Stomach (tissue), 8 donors: ENCODE measurements at regions not wholly inside any gene's neighbourhood (a gene's known extent, or its start where the extent isn't known, plus 50 kb on each side); places are given as distances from the start of the nearest gene placed in this dataset.

Experiments
- DNase-seq, 2 donors: peaks; one replicate each; pipeline versions ENCODE4 v3.0.0 to v3.0.0-alpha.2; 2013 to 2019
- H3K27ac ChIP-seq, 5 donors: fragments of 200-600 bp in 4 of 5; sonication (generic) in 4 of 5; one replicate each; pipeline ENCODE4 v1.5.1; 2013 to 2019; ENCODE audit warnings: mild to moderate bottlenecking in 1 of 5, moderate library complexity in 1 of 5
- H3K27me3 ChIP-seq, 3 donors: fragments of 200-600 bp; sonication (generic); one replicate each; pipeline ENCODE4 v1.5.1; 2017 to 2019; ENCODE audit warnings: mixed run types in 1 of 3
- H3K36me3 ChIP-seq, 4 donors: fragments of 200-600 bp; sonication (generic); 1 replicate in 3 of 4; 2 replicates in 1 of 4; pipeline ENCODE4 v1.5.1; 2016 to 2019
- H3K4me1 ChIP-seq, 4 donors: fragments of 200-600 bp; sonication (generic); one replicate each; pipeline ENCODE4 v1.5.1; 2016 to 2019
- H3K4me3 ChIP-seq, 4 donors: fragments of 200-600 bp; sonication (generic) in 3 of 4; one replicate each; pipeline ENCODE4 v1.5.1; 2016 to 2019; ENCODE audit warnings: mild to moderate bottlenecking in 1 of 4
- H3K9me3 ChIP-seq, 4 donors: fragments of 200-600 bp; sonication (generic); one replicate each; pipeline ENCODE4 v1.5.1; 2016 to 2019
- EP300 ChIP-seq: sonication (generic); formaldehyde crosslinking; IDR thresholded peaks from one replicate; pipeline ENCODE4 v1.6.1; 2017; ENCODE audit warnings: antibody characterized with exemption
- POLR2A ChIP-seq, 4 donors: fragments of 450-650 bp; IDR thresholded peaks; one replicate each; pipeline ENCODE4 v1.6.1; 2016; ENCODE audit warnings: antibody characterized with exemption in 4 of 4, control low read depth in 2 of 4, mild to moderate bottlenecking in 1 of 4, moderate library complexity in 1 of 4
- POLR2AphosphoS5 ChIP-seq, 3 donors: sonication (generic); formaldehyde crosslinking; IDR thresholded peaks; one replicate each; pipeline ENCODE4 v1.6.1; 2016; ENCODE audit warnings: antibody characterized with exemption in 3 of 3
- WGBS, 5 donors: extraction: QIAGEN DNeasy Blood & Tissue Kit in 3 of 5; methylation state at CpG; one replicate each; pipeline versions ENCODE4 v1.1.5 to v1.1.7; 2013 to 2018; 5-methylcytosine and 5-hydroxymethylcytosine counted together
- intact Hi-C: fragments of 100-400 bp; cut with DNase I; formaldehyde crosslinking; loops from one replicate; pipeline ENCODE4 v1.15.1; 2023; ENCODE audit warnings: low total_unique reads
- TF ChIP-seq, protein P1 (sequence below), 7 experiments: fragments of 450-650 bp in 4 of 7; fragments of 200-600 bp in 3 of 7; sonication (generic) in 3 of 7; IDR thresholded peaks; one replicate each; pipeline ENCODE4 v1.5.1; 2016 to 2019; ENCODE audit warnings: antibody characterized with exemption in 7 of 7, control low read depth in 2 of 7, mild to moderate bottlenecking in 1 of 7
- donor health status: healthy with polysubstance abuse.
- donor health status: Bipolar disorder and iron deficiency.
- donor health status: healthy.

DNA sequence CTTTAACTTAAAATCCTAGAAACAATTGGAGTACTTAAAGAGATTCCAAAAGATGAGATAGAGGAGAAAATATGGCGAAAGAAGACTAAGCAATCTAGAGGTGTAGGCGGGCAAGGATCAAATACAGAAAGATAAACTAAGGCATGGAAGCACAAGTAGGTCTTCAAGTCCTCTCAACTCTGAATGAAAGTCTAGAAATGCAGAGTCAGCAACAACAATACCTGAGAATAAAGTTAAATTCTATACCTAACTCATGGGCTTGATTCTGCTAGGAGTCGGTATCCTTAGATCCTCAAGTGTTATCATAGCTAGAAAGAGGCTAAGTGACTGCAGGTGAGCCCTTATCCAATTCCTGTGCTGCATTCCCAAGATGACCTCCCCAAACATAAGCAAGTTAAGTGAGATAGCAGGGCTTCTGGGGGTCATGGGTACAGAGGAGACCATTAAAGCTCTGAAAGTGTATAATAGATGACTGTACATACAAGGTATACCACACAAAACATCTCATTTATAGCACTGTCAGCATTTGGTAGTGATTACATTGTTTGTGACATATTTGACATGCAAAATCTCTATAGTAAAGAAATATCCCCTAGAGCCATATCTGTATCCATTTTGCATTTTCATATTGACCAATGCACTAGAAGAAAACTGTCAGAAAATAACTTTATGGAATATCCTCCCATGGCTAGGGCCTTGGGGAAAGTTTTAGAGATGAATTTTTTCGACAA is 82.5 kb upstream of the ARID2 start:
- DNase-seq: no peak
- H3K36me3 ChIP-seq: no peaks in the 10 kb centered on the region
- H3K9me3 ChIP-seq: no peaks in the 10 kb centered on the region
- intact Hi-C loops: no loop called here
- H3K4me1 ChIP-seq: no peaks in the 10 kb centered on the region
- H3K27me3 ChIP-seq: no peaks in the 10 kb centered on the region
- H3K27ac ChIP-seq: no peak overlapping the region
- H3K4me3 ChIP-seq: no peak overlapping the region
- TF ChIP-seq, protein P1, sequence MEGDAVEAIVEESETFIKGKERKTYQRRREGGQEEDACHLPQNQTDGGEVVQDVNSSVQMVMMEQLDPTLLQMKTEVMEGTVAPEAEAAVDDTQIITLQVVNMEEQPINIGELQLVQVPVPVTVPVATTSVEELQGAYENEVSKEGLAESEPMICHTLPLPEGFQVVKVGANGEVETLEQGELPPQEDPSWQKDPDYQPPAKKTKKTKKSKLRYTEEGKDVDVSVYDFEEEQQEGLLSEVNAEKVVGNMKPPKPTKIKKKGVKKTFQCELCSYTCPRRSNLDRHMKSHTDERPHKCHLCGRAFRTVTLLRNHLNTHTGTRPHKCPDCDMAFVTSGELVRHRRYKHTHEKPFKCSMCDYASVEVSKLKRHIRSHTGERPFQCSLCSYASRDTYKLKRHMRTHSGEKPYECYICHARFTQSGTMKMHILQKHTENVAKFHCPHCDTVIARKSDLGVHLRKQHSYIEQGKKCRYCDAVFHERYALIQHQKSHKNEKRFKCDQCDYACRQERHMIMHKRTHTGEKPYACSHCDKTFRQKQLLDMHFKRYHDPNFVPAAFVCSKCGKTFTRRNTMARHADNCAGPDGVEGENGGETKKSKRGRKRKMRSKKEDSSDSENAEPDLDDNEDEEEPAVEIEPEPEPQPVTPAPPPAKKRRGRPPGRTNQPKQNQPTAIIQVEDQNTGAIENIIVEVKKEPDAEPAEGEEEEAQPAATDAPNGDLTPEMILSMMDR (IDR thresholded peaks at IDR 0.05): no peak
- TF ChIP-seq POLR2A (IDR thresholded peaks at IDR 0.05): no peak
- TF ChIP-seq POLR2AphosphoS5 (IDR thresholded peaks at IDR 0.05): no peak
- no peak for TF ChIP-seq EP300
- 91 to 98% (median 94%) methylated on average over 4 of the region's 4 CpGs for WGBS, 5 donors

DNA sequence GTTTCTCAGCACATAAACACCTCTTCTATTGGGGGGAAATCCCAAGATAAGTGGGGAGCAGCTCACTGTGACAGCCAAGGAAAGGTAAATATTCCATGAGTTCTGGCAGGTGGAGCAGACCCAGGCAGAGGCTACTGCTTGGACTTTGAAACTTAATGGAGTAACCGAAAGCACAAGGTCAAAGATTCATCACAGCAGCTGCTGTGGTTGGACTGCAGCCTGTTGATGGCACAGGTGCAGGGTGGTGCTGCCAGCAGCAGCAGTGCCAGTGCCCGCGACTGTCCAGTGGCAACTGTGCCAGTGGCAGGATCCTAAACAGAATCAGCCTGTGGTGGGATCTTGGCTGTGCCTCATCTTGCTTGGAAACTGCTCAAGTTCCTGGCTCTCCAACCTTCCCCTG is 81.4 kb upstream of the ARID2 start:
- H3K4me1 ChIP-seq: no peaks in the 10 kb centered on the region
- peak; percentile 25 to 46 for DNase-seq
- H3K9me3 ChIP-seq: no peaks in the 10 kb centered on the region
- H3K36me3 ChIP-seq: no peaks in the 10 kb centered on the region
- no peak overlapping the region for H3K4me3 ChIP-seq
- H3K27ac ChIP-seq: no peak overlapping the region
- no peaks in the 10 kb centered on the region for H3K27me3 ChIP-seq
- 24 to 66% (median 46%) methylated on average over 3 of the region's 3 CpGs for WGBS, 5 donors
- TF ChIP-seq, protein P1 (IDR thresholded peaks at IDR 0.05): no peak
- TF ChIP-seq EP300 (no peak), POLR2AphosphoS5 (IDR thresholded peaks at IDR 0.05) (no peak), POLR2A (IDR thresholded peaks at IDR 0.05) (no peak)
- intact Hi-C loops: no loop called here

DNA sequence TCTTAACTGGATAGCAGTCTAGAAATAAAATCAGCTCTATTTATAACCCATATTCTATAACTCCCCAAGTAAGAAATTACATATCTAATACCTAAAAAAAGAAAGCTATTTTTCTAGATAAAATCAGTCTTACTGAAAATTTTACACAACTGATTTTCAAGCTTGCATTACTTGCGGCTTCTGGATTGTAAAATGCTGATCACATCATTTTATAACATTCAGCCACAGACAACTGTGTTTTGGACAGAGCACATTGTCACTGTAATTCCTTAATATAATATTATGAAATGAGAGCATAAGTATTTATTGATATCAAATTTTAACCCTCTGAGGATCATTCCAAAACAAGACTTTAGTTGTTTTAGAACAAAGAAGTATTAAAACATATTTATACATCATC is 78.5 kb upstream of the ARID2 start:
- Histone ChIP-seq H3K4me3 (no peak overlapping the region), H3K27ac (no peak overlapping the region), H3K36me3 (no peaks in the 10 kb centered on the region), H3K9me3 (no peaks in the 10 kb centered on the region), H3K4me1 (no peaks in the 10 kb centered on the region), H3K27me3 (no peaks in the 10 kb centered on the region)
- intact Hi-C loops: no loop called here
- no peak for TF ChIP-seq POLR2AphosphoS5 (IDR thresholded peaks at IDR 0.05)
- 85 to 96% (median 94%) methylated on average over 1 of the region's 1 CpG for WGBS, 5 donors
- no peak for DNase-seq

DNA sequence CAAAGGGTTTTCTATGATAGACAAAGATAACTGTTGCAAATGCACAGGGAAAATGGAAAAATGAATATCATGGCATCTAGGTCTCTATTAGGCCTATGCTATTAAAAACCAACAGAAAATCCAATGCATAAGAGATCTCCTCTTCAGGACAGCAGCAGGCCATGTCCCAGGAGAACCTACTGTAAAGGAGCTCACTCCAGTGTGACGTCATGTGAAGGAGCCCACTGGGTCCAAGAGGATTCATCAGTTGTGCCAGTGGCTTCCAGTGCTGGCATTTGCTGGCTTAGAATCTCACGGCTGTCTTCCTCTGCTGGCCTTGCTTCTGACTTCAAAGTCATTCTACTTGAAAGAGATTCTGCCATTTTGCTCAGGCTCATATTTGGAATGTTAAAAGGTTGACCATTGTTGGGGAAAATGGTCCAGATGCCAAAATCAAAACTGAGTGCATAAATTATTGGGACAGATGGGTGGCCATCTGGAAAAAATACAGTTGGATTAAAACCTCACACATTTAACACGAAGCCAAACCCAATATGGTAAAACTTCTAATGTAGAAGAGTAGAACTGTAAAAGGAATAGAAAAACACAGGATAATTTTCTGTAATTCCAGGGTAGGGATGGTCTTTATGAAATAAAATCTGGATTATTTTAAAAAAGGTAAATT is 75.4 kb upstream of the ARID2 start:
- intact Hi-C loops: no loop called here
- TF ChIP-seq, protein P1 (IDR thresholded peaks at IDR 0.05): no peak
- TF ChIP-seq EP300 (no peak), POLR2A (IDR thresholded peaks at IDR 0.05) (no peak), POLR2AphosphoS5 (IDR thresholded peaks at IDR 0.05) (no peak)

DNA sequence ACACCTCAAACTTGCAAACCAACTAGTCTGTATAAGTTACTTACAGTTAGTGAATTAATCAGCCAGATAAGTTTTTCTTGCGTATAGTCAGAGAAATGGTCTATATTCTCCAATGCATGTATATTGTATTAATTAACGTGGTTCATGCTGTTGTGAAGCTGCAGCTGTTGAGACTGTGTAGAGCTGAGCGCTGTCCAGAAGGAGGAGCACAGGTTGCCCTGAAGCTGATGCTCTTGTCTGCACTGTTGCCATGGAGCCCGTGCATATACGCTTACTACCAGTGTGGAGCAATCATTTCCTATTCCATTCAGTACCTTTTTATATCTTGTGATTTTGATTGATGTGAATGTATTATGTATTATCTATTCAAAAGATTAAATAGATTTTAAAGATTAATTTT is 74.3 kb upstream of the ARID2 start:
- 66 to 78% (median 72%) methylated on average over 5 of the region's 5 CpGs for WGBS, 5 donors
- no peaks in the 10 kb centered on the region for H3K9me3 ChIP-seq
- no peaks in the 10 kb centered on the region for H3K36me3 ChIP-seq
- no peaks in the 10 kb centered on the region for H3K27me3 ChIP-seq
- H3K4me1 ChIP-seq: peaks cover 0 to under 1% (median 0%) of the 10 kb centered on the region in 4 donors
- DNase-seq: peak in 1 of 2 donors; percentile 67
- TF ChIP-seq POLR2A (IDR thresholded peaks at IDR 0.05) (no peak), POLR2AphosphoS5 (IDR thresholded peaks at IDR 0.05) (no peak), EP300 (no peak)
- TF ChIP-seq, protein P1 (IDR thresholded peaks at IDR 0.05): no peak
- intact Hi-C loops: no loop called here
- H3K4me3 ChIP-seq: no peak overlapping the region
- H3K27ac ChIP-seq: no peak overlapping the region

More for the DNA sequence above, 75.4 kb upstream of the ARID2 start:
- H3K36me3 ChIP-seq: no peaks in the 10 kb centered on the region
- H3K4me3 ChIP-seq: no peak overlapping the region
- no peaks in the 10 kb centered on the region for H3K9me3 ChIP-seq
- WGBS, 5 donors: 90 to 97% (median 95%) methylated on average over 3 of the region's 3 CpGs
- H3K4me1 ChIP-seq: no peaks in the 10 kb centered on the region
- H3K27me3 ChIP-seq: no peaks in the 10 kb centered on the region
- no peak overlapping the region for H3K27ac ChIP-seq
- no peak for DNase-seq
